Trophoblast cell (in vitro differentiated cells and primary cell): ENCODE measurements at regions not wholly inside any gene's neighbourhood (a gene's known extent, or its start where the extent isn't known, plus 50 kb on each side); places are given as distances from the start of the nearest gene placed in this dataset.

Source experiments
- DNase-seq, 2 donors: peaks; one replicate each; pipeline ENCODE4 v3.0.0-alpha.2; 2016
- H2AFZ ChIP-seq: 2 replicates; pipeline ENCODE4 v1.6.1; 2013; ENCODE audit warnings: low read length, moderate library complexity, mild to moderate bottlenecking; ENCODE audit not compliant: insufficient read depth, poor library complexity
- H2AK5ac ChIP-seq: 2 replicates; pipeline ENCODE4 v1.6.1; 2013; ENCODE audit warnings: mild to moderate bottlenecking, low read length
- H2BK120ac ChIP-seq: 2 replicates; pipeline ENCODE4 v1.6.1; 2013; ENCODE audit warnings: low read length, mild to moderate bottlenecking, moderate library complexity; ENCODE audit not compliant: insufficient read depth, poor library complexity
- H2BK12ac ChIP-seq: 2 replicates; pipeline ENCODE4 v1.6.1; 2013; ENCODE audit warnings: mild to moderate bottlenecking, low read length, moderate library complexity
- H2BK5ac ChIP-seq: 2 replicates; pipeline ENCODE4 v1.6.1; 2013; ENCODE audit warnings: low read length, low read depth, moderate library complexity, mild to moderate bottlenecking; ENCODE audit not compliant: poor library complexity
- H3K14ac ChIP-seq: 2 replicates; pipeline ENCODE4 v1.6.1; 2013; ENCODE audit warnings: mild to moderate bottlenecking, low read length
- H3K18ac ChIP-seq: 2 replicates; pipeline ENCODE4 v1.6.1; 2013; ENCODE audit warnings: mild to moderate bottlenecking, low read length
- H3K23ac ChIP-seq: 2 replicates; pipeline ENCODE4 v1.6.1; 2013; ENCODE audit warnings: low read length
- H3K27ac ChIP-seq: 2 replicates; pipeline ENCODE4 v1.5.1; 2013; ENCODE audit warnings: low read depth, mild to moderate bottlenecking, inconsistent platforms, low read length, moderate library complexity
- H3K27me3 ChIP-seq: 2 replicates; pipeline ENCODE4 v1.6.1; 2013; ENCODE audit warnings: inconsistent platforms, mild to moderate bottlenecking, low read length, moderate library complexity; ENCODE audit not compliant: insufficient read depth
- H3K36me3 ChIP-seq, 2 experiments: 1 replicate in 1 of 2; 2 replicates in 1 of 2; pipeline ENCODE4 v1.6.1; 2013; ENCODE audit warnings: low read length in 2 of 2, mild to moderate bottlenecking in 2 of 2, moderate library complexity in 1 of 2; ENCODE audit not compliant: insufficient read depth in 2 of 2, control insufficient read depth in 1 of 2
- H3K4ac ChIP-seq: 2 replicates; pipeline ENCODE4 v1.6.1; 2013; ENCODE audit warnings: low read depth, mild to moderate bottlenecking, low read length, moderate library complexity
- H3K4me1 ChIP-seq, 2 experiments: 1 replicate in 1 of 2; 2 replicates in 1 of 2; pipeline ENCODE4 v1.6.1; 2013; ENCODE audit warnings: low read length in 2 of 2, mild to moderate bottlenecking in 2 of 2, moderate library complexity in 1 of 2; ENCODE audit not compliant: insufficient read depth in 2 of 2, control insufficient read depth in 1 of 2
- H3K4me2 ChIP-seq: 2 replicates; pipeline ENCODE4 v1.6.1; 2013; ENCODE audit warnings: inconsistent platforms, mild to moderate bottlenecking, low read length, moderate library complexity
- H3K4me3 ChIP-seq: 2 replicates; pipeline ENCODE4 v1.5.1; 2013; ENCODE audit warnings: mild to moderate bottlenecking, low read depth, low read length, inconsistent platforms
- H3K79me1 ChIP-seq: one replicate; pipeline ENCODE4 v1.6.1; 2013; ENCODE audit warnings: low read length
- H3K79me2 ChIP-seq: 2 replicates; pipeline ENCODE4 v1.6.1; 2013; ENCODE audit warnings: low read length, mild to moderate bottlenecking; ENCODE audit not compliant: control insufficient read depth, insufficient read depth, poor library complexity
- H3K9ac ChIP-seq: 2 replicates; pipeline ENCODE4 v1.6.1; 2013; ENCODE audit warnings: mild to moderate bottlenecking, low read length
- H3K9me3 ChIP-seq: 2 replicates; pipeline ENCODE4 v1.6.1; 2013; ENCODE audit warnings: low read depth, mild to moderate bottlenecking, control low read depth, inconsistent platforms, low read length; ENCODE audit not compliant: insufficient read depth
- H4K12ac ChIP-seq: 2 replicates; pipeline ENCODE4 v1.6.1; 2013; ENCODE audit warnings: low read depth, mild to moderate bottlenecking, low read length, moderate library complexity
- H4K8ac ChIP-seq: 2 replicates; pipeline ENCODE4 v1.6.1; 2013; ENCODE audit warnings: low read depth, mild to moderate bottlenecking, low read length, moderate library complexity
- H4K91ac ChIP-seq: one replicate; pipeline ENCODE4 v1.6.1; 2013; ENCODE audit warnings: low read depth, mild to moderate bottlenecking, low read length, moderate library complexity
- WGBS: extraction: QIAGEN DNeasy Blood & Tissue Kit; methylation state at CpG from one replicate; pipeline ENCODE4 v1.1.7; 2013; ENCODE audit warnings: missing lambda C conversion rate; ENCODE audit not compliant: insufficient read length, insufficient coverage; ENCODE audit errors: extremely low coverage; 5-methylcytosine and 5-hydroxymethylcytosine counted together

DNA sequence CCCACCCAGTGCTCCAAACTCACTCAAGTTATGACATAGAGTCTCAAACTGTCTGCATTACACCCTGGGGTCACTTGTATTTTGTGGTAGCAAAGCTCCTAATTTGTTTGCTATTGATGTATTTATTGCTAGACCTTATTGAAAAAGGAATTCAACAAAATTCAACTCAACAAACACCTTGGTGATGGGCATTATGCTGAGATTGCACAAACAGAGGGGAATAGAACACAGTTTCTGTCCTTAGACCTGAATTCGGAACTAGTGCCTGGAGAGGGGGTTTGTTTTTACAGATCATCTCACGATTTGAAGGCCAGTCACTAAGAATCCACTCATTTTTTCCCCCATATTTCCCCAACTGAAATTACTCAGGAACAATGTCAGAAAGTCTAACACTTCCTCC lies 53.5 kb upstream of the MAPK4 start:
- no peak overlapping the region for H3K23ac ChIP-seq
- no peaks in the 10 kb centered on the region for H3K4me1 ChIP-seq
- no peak overlapping the region for H4K91ac ChIP-seq
- H2AFZ ChIP-seq = no peak overlapping the region
- DNase-seq = no peak
- H3K79me2 ChIP-seq = no peaks in the 10 kb centered on the region
- no peaks in the 10 kb centered on the region for H3K36me3 ChIP-seq
- H3K14ac ChIP-seq = no peak overlapping the region
- H2BK5ac ChIP-seq = no peak overlapping the region
- H3K4me2 ChIP-seq = no peak overlapping the region
- no peak overlapping the region for H3K4ac ChIP-seq
- no peak overlapping the region for H2AK5ac ChIP-seq
- no peak overlapping the region for H3K27ac ChIP-seq
- no peak overlapping the region for H3K18ac ChIP-seq
- H3K79me1 ChIP-seq = no peaks in the 10 kb centered on the region
- H4K12ac ChIP-seq = no peak overlapping the region
- H3K4me3 ChIP-seq = no peak overlapping the region
- no peak overlapping the region for H2BK120ac ChIP-seq
- H3K9me3 ChIP-seq = peaks cover 2% of the 10 kb centered on the region
- no peak overlapping the region for H4K8ac ChIP-seq
- H2BK12ac ChIP-seq = no peak overlapping the region
- H3K27me3 ChIP-seq = no peaks in the 10 kb centered on the region
- H3K9ac ChIP-seq = no peak overlapping the region
- no CpG with 5 or more reads among the region's 2 CpGs for WGBS

DNA sequence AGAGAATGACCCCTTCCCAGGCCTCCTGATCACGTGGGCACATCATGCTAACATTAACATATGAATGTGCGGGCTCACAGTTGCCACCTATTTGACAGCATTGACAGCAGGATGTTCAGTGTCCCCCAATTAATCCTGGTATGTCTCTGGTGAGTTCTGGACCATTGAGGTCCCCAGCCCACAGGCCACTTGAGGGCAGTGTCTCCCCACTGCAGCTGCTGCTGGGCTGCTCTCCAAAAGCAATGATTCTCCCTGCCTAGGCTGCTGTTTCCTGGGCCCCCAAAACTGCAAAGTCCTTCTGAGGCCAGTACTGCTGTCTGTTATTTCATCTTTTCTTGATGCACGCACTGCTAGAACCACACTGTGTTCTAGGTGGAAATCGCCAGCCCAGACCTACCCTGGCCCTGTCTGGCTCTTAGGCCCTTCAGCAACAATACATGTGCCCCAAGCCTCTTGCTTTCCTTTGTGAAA lies 52.7 kb upstream of the MAPK4 start:
- no peaks in the 10 kb centered on the region for H3K36me3 ChIP-seq
- no peak overlapping the region for H3K4me3 ChIP-seq
- no CpG with 5 or more reads among the region's 4 CpGs for WGBS

DNA sequence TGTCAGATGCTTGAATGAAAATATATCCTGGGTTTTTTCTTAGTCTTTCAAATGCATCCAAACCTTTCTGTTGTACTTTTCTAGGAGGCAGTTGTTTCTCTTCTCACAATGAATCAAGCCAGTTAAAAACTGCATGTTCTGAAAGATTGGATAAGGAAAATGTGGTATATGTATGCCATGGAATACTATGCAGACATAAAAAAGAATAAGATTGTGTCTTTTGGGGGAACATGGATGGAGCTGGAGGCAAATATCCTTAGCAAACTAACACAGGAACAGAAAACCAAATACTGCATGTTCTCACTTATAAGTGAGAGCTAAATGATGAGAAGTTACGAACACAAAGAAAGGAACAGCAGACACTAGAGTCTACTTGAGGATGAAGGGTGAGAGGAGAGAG lies 51.7 kb upstream of the MAPK4 start:
- DNase-seq = no peak
- H2AFZ ChIP-seq = no peak overlapping the region
- no peaks in the 10 kb centered on the region for H3K27me3 ChIP-seq
- no peak overlapping the region for H2AK5ac ChIP-seq
- no peak overlapping the region for H3K4ac ChIP-seq
- no peak overlapping the region for H3K27ac ChIP-seq
- H2BK12ac ChIP-seq = no peak overlapping the region
- no peaks in the 10 kb centered on the region for H3K79me1 ChIP-seq
- H2BK5ac ChIP-seq = no peak overlapping the region
- H2BK120ac ChIP-seq = no peak overlapping the region
- H3K23ac ChIP-seq = no peak overlapping the region
- H3K36me3 ChIP-seq = no peaks in the 10 kb centered on the region
- no peak overlapping the region for H3K4me2 ChIP-seq
- no peak overlapping the region for H4K91ac ChIP-seq
- H3K18ac ChIP-seq = no peak overlapping the region
- H3K79me2 ChIP-seq = no peaks in the 10 kb centered on the region
- no CpG with 5 or more reads among the region's 1 CpG for WGBS
- H3K4me1 ChIP-seq = no peaks in the 10 kb centered on the region
- H3K9ac ChIP-seq = no peak overlapping the region
- H3K9me3 ChIP-seq = no peaks in the 10 kb centered on the region
- no peak overlapping the region for H3K14ac ChIP-seq
- no peak overlapping the region for H4K8ac ChIP-seq
- no peak overlapping the region for H4K12ac ChIP-seq
- H3K4me3 ChIP-seq = no peak overlapping the region

More for the DNA sequence above, 52.7 kb upstream of the MAPK4 start:
- Histone ChIP-seq H3K79me2 (no peaks in the 10 kb centered on the region), H4K12ac (no peak overlapping the region), H3K79me1 (no peaks in the 10 kb centered on the region), H4K8ac (no peak overlapping the region), H3K27me3 (no peaks in the 10 kb centered on the region), H2AFZ (no peak overlapping the region), H3K23ac (no peak overlapping the region), H3K4me2 (no peak overlapping the region), H3K14ac (no peak overlapping the region), H3K27ac (no peak overlapping the region), H2AK5ac (no peak overlapping the region), H3K18ac (no peak overlapping the region), H3K4ac (no peak overlapping the region), H4K91ac (no peak overlapping the region), H2BK5ac (no peak overlapping the region), H2BK12ac (peak overlapping the region; percentile 35), H3K9ac (no peak overlapping the region), H2BK120ac (no peak overlapping the region), H3K9me3 (peaks cover 2% of the 10 kb centered on the region), H3K4me1 (no peaks in the 10 kb centered on the region)
- peak; percentile 26 to 46 for DNase-seq

- Histone ChIP-seq H4K91ac (no peak overlapping the region), H2AK5ac (no peak overlapping the region), H3K4me1 (no peaks in the 10 kb centered on the region), H3K79me2 (no peaks in the 10 kb centered on the region), H3K9me3 (no peaks in the 10 kb centered on the region), H4K12ac (no peak overlapping the region), H3K18ac (no peak overlapping the region), H3K23ac (no peak overlapping the region), H3K4me3 (no peak overlapping the region), H3K4ac (no peak overlapping the region), H3K4me2 (no peak overlapping the region), H3K9ac (no peak overlapping the region), H2BK120ac (no peak overlapping the region), H3K36me3 (no peaks in the 10 kb centered on the region), H4K8ac (no peak overlapping the region), H2BK12ac (no peak overlapping the region), H2BK5ac (no peak overlapping the region), H3K14ac (no peak overlapping the region), H3K27me3 (no peaks in the 10 kb centered on the region), H2AFZ (no peak overlapping the region), H3K27ac (no peak overlapping the region), H3K79me1 (no peaks in the 10 kb centered on the region)
- no peak for DNase-seq
- no CpG with 5 or more reads among the region's 4 CpGs for WGBS
These were observed 50.9 kb upstream of the MAPK4 start for GRCh38 chr18:50509012-50509411.
